ENCODE measurements at regions not wholly inside any gene's neighbourhood (a gene's known extent, or its start where the extent isn't known, plus 50 kb on each side); places are given as distances from the start of the nearest gene placed in this dataset.
"Not testable (repeated sequence)": the region's sequence is repeated elsewhere in the genome, so short reads cannot be mapped to it uniquely, and the experiment has no call there.

- DNase-seq (ENCODE audit: low spot score), result no peak
These were observed 733.2 kb upstream of the PKDCC start for GRCh38 chr2:41314511-41315070.

GRCh38 chr2:41319437-41319836 lies 728.4 kb upstream of the PKDCC start:
- no peak for DNase-seq (ENCODE audit: low spot score)

- DNase-seq (ENCODE audit: low spot score), result no peak
These were observed 727.3 kb upstream of the PKDCC start for GRCh38 chr2:41320491-41320890.

- no peak for DNase-seq (ENCODE audit: low spot score)
These were observed 726.5 kb upstream of the PKDCC start for GRCh38 chr2:41321351-41321750.

- DNase-seq (ENCODE audit: low spot score), result no peak
These were observed 721.0 kb upstream of the PKDCC start for GRCh38 chr2:41326851-41327250.

GRCh38 chr2:41329040-41329439 lies 718.8 kb upstream of the PKDCC start:
- no peak for DNase-seq (ENCODE audit: low spot score)

GRCh38 chr2:41334159-41334558 lies 713.7 kb upstream of the PKDCC start:
- DNase-seq (ENCODE audit: low spot score), result no peak

- DNase-seq (ENCODE audit: low spot score), result not testable (repeated sequence)
These were observed 712.2 kb upstream of the PKDCC start for GRCh38 chr2:41335573-41335972.

- DNase-seq (ENCODE audit: low spot score), result no peak
These were observed 709.9 kb upstream of the PKDCC start for GRCh38 chr2:41337956-41338355.

GRCh38 chr2:41344529-41344928 lies 703.3 kb upstream of the PKDCC start:
- no peak for DNase-seq (ENCODE audit: low spot score)

DNA sequence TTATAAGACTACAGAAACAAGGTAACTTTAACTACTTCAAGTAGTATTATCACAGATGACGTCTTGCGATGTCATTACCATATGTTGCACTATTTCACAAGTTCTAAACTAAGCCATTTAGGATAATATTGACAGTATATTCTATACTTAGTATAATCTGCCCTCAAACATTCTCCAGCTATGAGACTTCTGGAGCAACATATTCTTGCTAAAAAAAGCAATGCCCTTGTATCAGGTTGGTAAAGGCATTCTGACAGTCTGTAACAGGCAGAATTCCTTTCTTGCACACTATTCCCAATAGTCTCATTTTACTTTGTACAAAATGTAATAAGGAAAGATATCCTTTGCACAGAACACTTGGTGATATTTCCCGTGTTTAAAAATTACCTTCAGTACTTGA lies 694.8 kb upstream of the PKDCC start:
- DNase-seq (ENCODE audit: low spot score), result no peak

- no peak for DNase-seq (ENCODE audit: low spot score)
These were observed 692.0 kb upstream of the PKDCC start for GRCh38 chr2:41355794-41356193.

GRCh38 chr2:41364842-41365241 lies 683.0 kb upstream of the PKDCC start:
- DNase-seq (ENCODE audit: low spot score), result no peak

DNA sequence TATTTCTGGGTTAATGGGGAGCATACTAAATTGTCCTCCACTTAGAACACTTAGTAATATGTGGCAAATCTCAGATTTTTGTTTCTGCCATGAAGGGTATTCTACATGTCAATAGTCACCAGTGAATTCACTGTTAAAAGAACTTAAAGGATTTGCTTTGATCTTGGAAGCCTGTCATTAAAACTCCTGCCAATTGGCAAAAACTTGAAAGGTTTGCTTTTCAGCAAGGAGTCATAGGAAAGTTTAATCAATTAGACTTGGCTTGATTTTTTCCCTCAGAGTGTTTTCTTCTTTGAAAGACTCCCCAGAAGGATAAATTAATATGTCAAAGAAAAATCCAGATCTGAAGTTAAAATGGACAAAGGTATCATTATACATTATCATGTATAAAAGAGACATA lies 671.9 kb upstream of the PKDCC start:
- DNase-seq (ENCODE audit: low spot score), result no peak

GRCh38 chr2:41377837-41378236 lies 670.0 kb upstream of the PKDCC start:
- DNase-seq (ENCODE audit: low spot score), result no peak

DNA sequence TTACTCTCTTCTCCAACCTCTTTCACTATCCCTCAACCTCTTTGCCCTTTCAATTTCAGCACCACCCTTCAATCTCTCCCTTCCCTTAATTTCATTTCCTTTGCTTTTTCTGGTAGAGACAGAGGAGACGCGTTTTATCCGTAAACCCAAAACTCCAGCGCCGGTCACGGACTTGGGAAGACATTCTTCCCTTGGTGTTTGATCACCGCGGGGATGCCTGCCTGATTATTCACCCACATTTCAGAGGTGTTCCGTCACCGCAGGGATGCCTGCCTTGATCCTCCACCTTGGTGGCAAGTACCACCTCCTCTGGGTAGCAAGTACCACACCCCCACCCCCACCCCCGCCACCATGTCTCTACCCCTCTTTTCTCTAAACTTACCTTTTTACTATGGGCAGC lies 669.4 kb upstream of the PKDCC start:
- DNase-seq (ENCODE audit: low spot score), result no peak

GRCh38 chr2:41379496-41380221 lies 668.2 kb upstream of the PKDCC start:
- no peak for DNase-seq (ENCODE audit: low spot score)

DNA sequence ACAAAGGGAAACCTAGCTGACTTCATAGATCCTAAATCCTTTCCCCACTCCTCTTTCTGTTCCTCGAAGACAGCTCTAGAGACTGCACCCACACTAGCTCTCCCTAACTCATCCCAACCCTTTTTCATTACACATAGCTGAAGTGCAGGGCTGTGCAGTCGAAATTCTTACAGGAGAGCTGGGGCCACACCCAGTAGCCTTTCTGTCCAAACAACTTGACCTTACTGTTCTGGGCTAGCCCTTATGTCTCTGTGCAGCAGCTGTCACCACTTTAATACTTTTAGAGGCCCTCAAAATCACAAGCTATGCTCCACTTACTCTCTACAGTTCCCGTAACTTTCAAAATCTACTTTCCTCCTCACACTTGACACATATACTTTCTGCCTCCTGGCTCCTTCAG lies 666.1 kb upstream of the PKDCC start:
- no peak for DNase-seq (ENCODE audit: low spot score)

DNA sequence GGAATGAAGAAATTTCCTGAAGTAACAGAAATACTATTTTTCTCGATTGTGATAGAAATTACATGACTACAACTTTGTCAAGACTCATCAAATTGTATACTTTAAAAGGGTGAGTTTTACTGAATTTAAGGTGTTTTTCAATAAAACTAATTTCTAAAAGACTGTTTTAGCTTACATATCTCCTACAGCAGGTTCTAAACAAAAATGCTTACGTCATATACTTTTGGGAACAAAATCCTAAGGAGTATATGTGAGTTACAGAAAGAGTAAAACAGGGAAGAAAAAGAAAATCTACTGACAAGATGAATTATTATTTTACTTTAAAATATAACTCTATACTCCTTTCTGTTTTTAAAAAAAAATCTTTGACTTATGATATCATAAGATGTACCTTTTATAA lies 660.3 kb upstream of the PKDCC start:
- DNase-seq (ENCODE audit: low spot score), result no peak

GRCh38 chr2:41393621-41394020 lies 654.2 kb upstream of the PKDCC start:
- DNase-seq (ENCODE audit: low spot score), result no peak

DNA sequence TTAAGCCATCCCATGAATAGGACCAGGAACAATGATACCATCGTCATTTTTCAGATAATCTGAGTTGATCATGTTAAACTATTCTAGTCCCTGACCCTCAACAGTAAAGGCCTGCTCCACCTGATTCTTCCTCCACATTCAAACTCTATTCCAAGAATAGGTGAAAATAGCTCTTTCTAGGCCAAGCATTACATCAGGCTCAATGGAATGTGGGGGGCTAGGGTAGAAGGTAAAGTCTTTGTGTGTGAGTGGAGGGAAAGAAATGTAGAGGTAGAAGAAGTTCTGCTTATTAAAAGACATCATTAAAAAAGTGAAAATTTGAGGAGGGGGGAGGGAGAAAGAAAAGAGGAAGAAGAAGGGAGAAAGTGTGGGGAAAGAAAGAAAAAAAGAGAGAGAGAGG lies 653.3 kb upstream of the PKDCC start:
- DNase-seq (ENCODE audit: low spot score), result no peak

GRCh38 chr2:41395692-41396091 lies 652.1 kb upstream of the PKDCC start:
- no peak for DNase-seq (ENCODE audit: low spot score)

GRCh38 chr2:41399437-41400087 lies 648.3 kb upstream of the PKDCC start:
- DNase-seq (ENCODE audit: low spot score), result no peak

Measured in kidney tubule cell (primary cell).